ENCODE measurements at regions not wholly inside any gene's neighbourhood (a gene's known extent, or its start where the extent isn't known, plus 50 kb on each side); places are given as distances from the start of the nearest gene placed in this dataset.

- DNase-seq: no peak
- no peak for ATAC-seq
- H3K9me3 ChIP-seq: no peaks in the 10 kb centered on the region
- no peaks in the 10 kb centered on the region for H3K27me3 ChIP-seq (ENCODE audit: insufficient read depth in 3 of 3, low read length in 2 of 3)
- H3K4me1 ChIP-seq: no peaks in the 10 kb centered on the region
- no peak for TF ChIP-seq CTCF (IDR thresholded peaks at IDR 0.05)
- H3K36me3 ChIP-seq (ENCODE audit: insufficient read depth in 1 of 2, low read depth in 1 of 2): no peaks in the 10 kb centered on the region
- H3K27ac ChIP-seq: no peak overlapping the region
- H3K4me3 ChIP-seq: no peak overlapping the region
- 44 to 75% (median 55%) methylated on average over 4 of the region's 4 CpGs for WGBS, 3 donors
- intact Hi-C loops (cut with DNase I): no loop called here
Observed at GRCh38 chrX:150303386-150304097, 59.6 kb upstream of the MAMLD1 start.

DNA sequence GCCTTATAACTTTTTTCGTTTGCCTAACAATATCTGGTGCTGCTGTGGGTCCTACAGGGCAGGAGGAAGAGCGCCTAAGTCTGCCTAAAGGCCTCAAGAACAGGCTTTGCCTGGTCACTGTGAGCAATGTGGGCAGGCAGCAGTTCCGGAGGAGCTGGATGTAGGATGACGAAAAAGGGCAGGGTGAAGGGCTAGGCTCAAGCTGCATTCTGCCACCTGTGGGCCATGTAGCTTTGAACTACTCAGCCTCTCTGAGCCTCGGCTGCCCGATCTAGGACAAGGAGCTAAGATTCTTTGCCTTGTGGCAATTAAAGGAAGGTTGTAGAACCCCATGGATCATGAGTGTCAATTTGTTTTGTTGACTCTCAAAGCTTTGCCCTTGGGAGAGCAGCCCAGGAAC is 57.1 kb upstream of the MAMLD1 start:
- DNase-seq (no peak), ATAC-seq (no peak)
- Histone ChIP-seq H3K4me3 (no peak overlapping the region), H3K36me3 (ENCODE audit: insufficient read depth in 1 of 2, low read depth in 1 of 2) (no peaks in the 10 kb centered on the region), H3K27me3 (ENCODE audit: insufficient read depth in 3 of 3, low read length in 2 of 3) (no peaks in the 10 kb centered on the region), H3K9me3 (no peaks in the 10 kb centered on the region), H3K27ac (no peak overlapping the region), H3K4me1 (no peaks in the 10 kb centered on the region)
- no peak for TF ChIP-seq CTCF (IDR thresholded peaks at IDR 0.05)
- intact Hi-C loops (cut with DNase I): no loop called here
- 73 to 97% (median 97%) methylated on average over 5 to 6 of the region's 6 CpGs for WGBS, 3 donors

DNA sequence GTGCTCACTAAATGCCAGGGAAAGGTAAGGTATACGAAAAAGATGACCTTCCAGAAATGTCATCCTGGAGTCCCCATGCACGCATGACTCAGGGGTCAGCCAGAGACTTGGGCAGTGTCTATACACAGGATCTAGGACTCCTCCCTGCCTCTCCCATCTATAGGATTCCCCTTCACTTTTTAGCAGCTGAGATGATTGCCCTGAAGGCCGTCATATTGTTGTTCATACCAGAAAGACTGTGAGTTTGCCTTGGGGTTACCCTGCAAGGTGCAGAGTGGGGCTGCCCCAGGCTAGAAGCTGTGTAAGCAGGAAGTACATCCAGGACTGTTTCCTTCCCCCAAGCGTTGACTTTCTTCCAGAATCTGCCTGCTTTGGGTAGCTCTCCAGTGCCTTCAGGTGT is 55.1 kb upstream of the MAMLD1 start:
- ATAC-seq (no peak), DNase-seq (no peak)
- Histone ChIP-seq H3K27ac (no peak overlapping the region), H3K27me3 (ENCODE audit: insufficient read depth in 3 of 3, low read length in 2 of 3) (no peaks in the 10 kb centered on the region), H3K4me1 (no peaks in the 10 kb centered on the region), H3K36me3 (ENCODE audit: insufficient read depth in 1 of 2, low read depth in 1 of 2) (no peaks in the 10 kb centered on the region), H3K9me3 (no peaks in the 10 kb centered on the region), H3K4me3 (no peak overlapping the region)
- WGBS, 3 donors: 61 to 87% (median 72%) methylated on average over 3 to 4 of the region's 4 CpGs
- intact Hi-C loops (cut with DNase I): no loop called here
- no peak for TF ChIP-seq CTCF (IDR thresholded peaks at IDR 0.05)

DNA sequence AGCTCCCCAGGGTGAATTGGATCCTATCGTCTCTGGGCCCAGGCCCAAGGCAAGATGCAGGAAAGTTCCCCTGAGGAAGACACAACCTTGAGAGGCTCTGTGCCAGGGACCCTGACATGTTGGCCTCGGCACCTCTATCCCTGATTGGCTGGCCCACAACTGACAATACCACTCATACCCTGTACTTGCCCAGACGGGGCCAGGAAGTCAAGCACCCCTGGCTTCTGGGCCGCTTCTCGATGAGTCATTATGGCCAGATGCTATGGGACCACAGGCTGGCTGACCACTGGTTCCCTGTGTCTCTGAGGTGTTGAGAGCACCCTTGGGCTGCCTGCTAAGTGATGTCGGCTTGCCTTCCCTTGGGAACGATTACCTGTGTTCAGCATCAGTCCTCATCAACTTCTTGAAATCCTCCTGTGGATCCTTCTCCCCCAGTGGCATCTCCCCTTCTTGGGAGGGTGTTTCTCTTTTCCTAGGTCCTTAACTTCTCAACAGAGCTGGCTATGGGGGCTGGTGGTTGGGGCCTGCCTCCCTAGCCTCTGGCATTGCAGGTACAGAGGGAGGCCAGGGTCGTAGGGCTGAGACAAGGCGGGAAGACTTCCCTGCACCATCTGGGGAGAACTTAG is 54.5 kb upstream of the MAMLD1 start:
- WGBS, 3 donors: 77 to 82% (median 79%) methylated on average over 8 to 9 of the region's 9 CpGs
- intact Hi-C loops (cut with DNase I): no loop called here
- H3K4me3 ChIP-seq: no peak overlapping the region
- H3K9me3 ChIP-seq: no peaks in the 10 kb centered on the region
- no peak for TF ChIP-seq CTCF (IDR thresholded peaks at IDR 0.05)
- no peak for ATAC-seq
- no peaks in the 10 kb centered on the region for H3K36me3 ChIP-seq (ENCODE audit: insufficient read depth in 1 of 2, low read depth in 1 of 2)
- DNase-seq: no peak
- H3K27me3 ChIP-seq (ENCODE audit: insufficient read depth in 3 of 3, low read length in 2 of 3): no peaks in the 10 kb centered on the region
- H3K4me1 ChIP-seq: no peaks in the 10 kb centered on the region
- no peak overlapping the region for H3K27ac ChIP-seq
